GM19240 (cell line): ENCODE measurements at regions not wholly inside any gene's neighbourhood (a gene's known extent, or its start where the extent isn't known, plus 50 kb on each side); places are given as distances from the start of the nearest gene placed in this dataset.
"Not testable (repeated sequence)": the region's sequence is repeated elsewhere in the genome, so short reads cannot be mapped to it uniquely, and the experiment has no call there.

Source experiments
- DNase-seq: peaks from one replicate; pipeline ENCODE4 v3.0.0; 2011; ENCODE audit warnings: low spot score; ENCODE audit not compliant: insufficient read length

- no peak for DNase-seq
Measured at GRCh38 chr12:56872366-56872765, 61.8 kb downstream of the SDR9C7 start.

- no peak for DNase-seq
Measured at GRCh38 chr12:56867216-56867615, 67.0 kb downstream of the SDR9C7 start.

GRCh38 chr12:56866493-56866892, 67.7 kb downstream of the SDR9C7 start:
- no peak for DNase-seq

DNA sequence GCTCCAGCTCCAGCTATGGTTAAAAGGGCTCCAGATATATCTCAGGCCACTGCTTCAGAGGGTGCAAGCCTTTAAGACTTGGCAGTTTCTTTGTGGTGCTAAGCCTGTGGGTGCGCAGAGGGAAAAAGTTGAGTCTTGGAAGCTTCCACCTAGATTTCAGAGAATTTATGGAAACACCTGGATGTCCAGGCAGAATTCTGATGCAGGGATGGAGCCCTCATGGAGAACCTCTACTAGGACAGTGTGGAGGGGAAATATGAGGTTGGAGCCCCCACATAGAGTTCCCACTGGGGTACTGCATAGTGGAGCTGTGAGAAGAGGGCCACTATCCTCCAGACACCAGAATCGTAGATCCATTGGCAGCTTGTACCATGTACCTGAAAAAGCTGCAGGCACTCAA, 69.9 kb downstream of the SDR9C7 start:
- no peak for DNase-seq

DNA sequence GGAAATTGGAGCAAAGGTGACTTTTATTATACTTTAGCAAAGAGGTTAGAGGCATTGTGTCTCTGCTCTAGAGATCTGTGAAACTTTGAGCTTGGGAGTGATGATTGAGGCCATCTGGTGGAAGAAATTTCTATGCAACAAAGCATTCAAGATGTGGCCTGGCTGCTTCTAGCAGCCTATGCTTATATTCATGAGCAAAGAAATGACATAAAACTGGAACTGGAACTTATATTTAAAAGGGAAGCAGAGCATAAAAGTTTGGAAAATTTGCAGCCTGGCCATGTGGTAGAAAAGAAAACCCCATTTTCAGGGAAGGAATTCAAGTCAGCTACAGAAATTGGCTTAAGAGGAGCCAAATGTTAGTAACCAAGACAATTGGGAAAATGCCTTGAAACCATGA, 70.4 kb downstream of the SDR9C7 start:
- no peak for DNase-seq

- DNase-seq, result no peak
Measured at GRCh38 chr12:56862264-56862663, 71.9 kb downstream of the SDR9C7 start.

- not testable (repeated sequence) for DNase-seq
Measured at GRCh38 chr12:56853392-56853978, 80.7 kb downstream of the SDR9C7 start.

- no peak for DNase-seq
Measured at GRCh38 chr12:56851462-56851861, 82.7 kb downstream of the SDR9C7 start.

GRCh38 chr12:56840922-56841321, 77.8 kb downstream of the HSD17B6 start:
- DNase-seq, result no peak

DNA sequence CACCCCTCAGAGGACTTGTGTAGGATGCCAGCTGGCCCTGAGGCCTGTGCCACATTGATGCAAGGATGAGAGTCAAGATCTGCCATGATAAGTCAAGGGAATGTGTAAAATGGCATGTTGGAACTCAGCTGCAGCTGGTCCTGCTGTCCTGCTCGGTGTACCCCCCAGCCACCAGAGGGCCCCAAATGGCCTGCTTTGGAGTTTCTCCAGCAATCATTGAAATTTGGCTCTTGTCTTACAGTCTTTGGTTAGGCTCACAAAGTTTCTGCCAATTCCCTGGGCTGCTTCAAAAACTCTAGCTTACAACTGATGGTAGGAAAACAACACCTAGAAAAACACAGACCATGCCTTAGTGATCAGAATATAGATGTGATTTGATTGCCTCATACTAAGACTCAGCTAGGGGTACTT, 76.8 kb downstream of the HSD17B6 start:
- peak; percentile 22 for DNase-seq

GRCh38 chr12:56839489-56839848, 76.3 kb downstream of the HSD17B6 start:
- DNase-seq, result no peak

GRCh38 chr12:56838621-56839488, 75.7 kb downstream of the HSD17B6 start:
- DNase-seq, result no peak
